ENCODE measurements at regions not wholly inside any gene's neighbourhood (a gene's known extent, or its start where the extent isn't known, plus 50 kb on each side); places are given as distances from the start of the nearest gene placed in this dataset.
"Not testable (repeated sequence)": the region's sequence is repeated elsewhere in the genome, so short reads cannot be mapped to it uniquely, and the experiment has no call there.

- no peak for DNase-seq
These were observed 50.2 kb upstream of the PLET1 start for GRCh38 chr11:112310848-112311247.

DNA sequence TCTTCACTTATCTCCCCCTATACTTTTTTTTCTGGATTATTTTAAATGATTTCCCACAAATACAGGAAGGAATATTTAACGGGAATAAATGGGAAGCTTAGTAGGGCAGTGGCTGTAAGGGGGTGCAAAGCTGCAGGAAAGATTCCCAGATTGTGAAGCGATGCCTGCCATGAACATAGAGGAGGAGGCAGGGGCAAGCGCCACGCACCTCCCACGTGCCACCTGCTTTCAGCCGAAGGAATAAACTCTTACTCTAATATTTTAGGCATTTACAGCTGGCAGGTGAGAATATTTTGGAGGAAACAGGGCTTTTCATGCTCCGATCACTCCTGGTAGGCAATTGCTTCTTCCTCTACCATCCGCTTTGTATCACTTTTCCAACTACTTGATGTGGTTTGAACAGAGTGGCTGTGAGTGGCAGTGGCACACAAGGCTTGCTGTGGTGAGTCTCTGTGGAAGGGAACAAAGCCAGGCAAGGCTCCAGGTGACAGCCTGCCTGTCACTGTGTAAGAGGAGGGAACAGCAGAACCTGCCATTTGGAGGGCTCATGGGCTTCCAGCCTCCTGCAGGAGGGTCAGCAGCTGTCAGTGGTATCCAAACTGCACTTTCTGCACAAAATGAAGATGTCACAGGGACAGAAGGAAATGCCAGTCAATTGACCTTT is 54.5 kb upstream of the PLET1 start:
- no peak for DNase-seq

- DNase-seq, result no peak
These were observed 55.4 kb upstream of the PLET1 start for GRCh38 chr11:112315861-112316739.

GRCh38 chr11:112316971-112317370 is 56.3 kb upstream of the PLET1 start:
- no peak for DNase-seq

GRCh38 chr11:112318184-112318591 is 57.5 kb upstream of the PLET1 start:
- peak; percentile 20 to 56 (median 37) for DNase-seq

GRCh38 chr11:112318661-112319060 is 58.0 kb upstream of the PLET1 start:
- no peak for DNase-seq

DNA sequence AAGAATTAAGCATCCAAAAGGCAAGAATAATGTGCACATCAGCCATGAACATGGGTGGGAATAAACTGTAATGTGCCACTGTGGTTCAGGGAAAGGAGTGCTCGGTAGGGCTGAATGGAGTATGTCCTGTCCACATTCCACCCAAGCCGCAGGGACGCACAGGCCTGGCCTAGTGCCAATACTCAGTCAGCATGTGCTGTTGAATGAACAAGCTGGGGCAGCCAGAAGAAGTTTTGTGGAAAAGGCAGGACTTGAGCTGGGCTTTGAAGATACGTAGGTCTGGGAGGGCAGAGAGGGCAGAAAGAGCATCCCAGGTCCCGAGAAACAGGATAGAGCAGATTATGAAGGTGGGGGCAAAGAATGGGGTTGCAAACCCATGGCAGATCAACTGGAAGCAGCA is 60.0 kb upstream of the PLET1 start:
- DNase-seq, result no peak

- peak; percentile 24 to 41 (median 36) for DNase-seq
These were observed 61.0 kb upstream of the PLET1 start for GRCh38 chr11:112321501-112322172.

GRCh38 chr11:112322173-112322790 is 61.6 kb upstream of the PLET1 start:
- DNase-seq, result no peak

DNA sequence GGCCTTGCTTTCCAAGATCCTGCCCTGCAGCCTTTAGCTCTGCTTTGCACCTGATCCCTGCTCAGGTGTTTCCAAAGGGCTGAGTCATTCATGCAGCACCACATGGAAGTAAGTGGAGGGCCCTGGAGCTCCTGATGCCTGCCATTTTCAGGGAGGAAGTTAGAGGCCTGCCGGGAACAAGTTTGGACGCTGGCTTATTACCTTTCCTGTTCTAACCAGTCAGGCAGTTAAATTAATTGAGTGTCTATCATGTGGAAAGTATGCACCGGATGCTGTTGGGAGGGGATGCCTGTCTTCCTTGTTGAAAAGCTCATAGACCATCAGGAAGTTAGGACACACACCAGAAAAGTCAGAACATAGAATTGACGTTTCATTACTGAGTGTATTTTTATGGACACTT is 73.7 kb upstream of the PLET1 start:
- DNase-seq, result no peak

- no peak for DNase-seq
These were observed 75.8 kb upstream of the PLET1 start for GRCh38 chr11:112336356-112336886.

- no peak for DNase-seq
These were observed 78.9 kb upstream of the PLET1 start for GRCh38 chr11:112339566-112339965.

DNA sequence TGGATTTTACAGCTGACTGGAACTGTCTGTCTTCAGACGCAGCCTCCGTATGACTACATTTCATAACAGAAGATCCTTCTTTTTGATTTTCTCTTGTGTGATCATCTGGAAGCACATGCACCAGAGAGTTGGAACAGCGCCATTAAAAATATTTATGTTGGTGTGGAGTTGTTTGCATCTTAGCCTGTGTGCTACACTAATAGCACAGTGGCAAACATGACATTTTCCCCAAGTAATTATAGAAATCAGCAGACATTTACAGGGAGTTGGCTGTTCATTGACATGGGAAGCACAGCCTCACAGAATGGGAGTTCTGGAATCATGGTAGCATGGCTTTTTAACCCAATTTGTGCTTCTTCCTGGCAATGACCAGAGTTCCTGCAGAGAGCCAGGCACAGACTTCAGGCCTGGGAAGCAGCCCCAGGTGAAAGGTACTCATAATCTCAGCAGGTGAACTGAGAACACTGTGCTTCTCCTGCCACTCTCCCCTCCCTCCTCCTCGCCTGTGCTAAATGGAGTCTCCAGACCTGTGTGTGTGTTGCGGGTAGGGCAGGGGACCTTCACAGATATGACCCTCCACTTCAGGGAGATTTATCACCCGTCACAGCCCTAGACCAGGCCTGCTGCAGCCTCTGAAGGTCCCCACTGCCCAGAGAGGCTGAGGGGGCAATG is 82.8 kb upstream of the PLET1 start:
- DNase-seq, result no peak

DNA sequence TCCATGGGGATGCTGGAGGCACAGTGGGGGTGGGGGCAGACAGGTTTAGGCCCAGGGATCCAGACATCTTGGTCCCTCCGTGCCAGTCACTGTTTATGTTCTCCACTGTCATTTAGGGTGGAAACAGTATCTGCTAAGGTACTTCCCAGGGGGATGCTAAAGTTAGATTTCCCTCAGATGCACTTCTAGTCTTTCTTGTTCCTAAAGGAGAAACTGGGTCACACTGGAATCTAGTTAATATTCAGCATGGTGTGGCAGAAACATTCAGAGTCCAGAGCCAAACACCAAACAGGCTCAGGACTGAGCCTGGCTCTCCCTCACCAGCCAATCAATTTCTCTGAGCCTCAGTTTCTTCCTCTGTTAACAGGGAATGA is 83.4 kb upstream of the PLET1 start:
- DNase-seq, result no peak

GRCh38 chr11:112345166-112345565 is 84.5 kb upstream of the PLET1 start:
- no peak for DNase-seq

DNA sequence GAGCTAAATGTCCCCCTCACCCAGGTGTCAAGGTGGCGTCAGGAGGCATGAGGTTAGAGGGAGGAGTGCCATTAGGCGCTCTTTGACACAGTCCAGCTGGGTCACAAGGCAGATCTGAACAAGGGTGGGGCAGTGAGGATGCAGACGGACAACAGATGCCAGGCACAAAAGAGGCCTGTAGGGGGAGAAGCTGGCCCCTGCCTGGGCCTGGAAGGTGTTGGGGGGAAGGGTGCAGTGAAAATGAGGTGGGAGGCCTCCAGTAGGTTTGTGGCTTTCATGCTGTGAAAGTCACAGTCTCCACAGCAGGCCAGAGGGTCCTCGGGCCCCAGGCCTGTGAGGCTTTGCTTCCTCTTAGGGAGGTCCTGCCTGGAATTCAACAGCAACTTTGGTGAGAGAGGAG is 85.0 kb upstream of the PLET1 start:
- DNase-seq, result no peak

GRCh38 chr11:112346586-112346985 is 85.9 kb upstream of the PLET1 start:
- DNase-seq, result no peak

DNA sequence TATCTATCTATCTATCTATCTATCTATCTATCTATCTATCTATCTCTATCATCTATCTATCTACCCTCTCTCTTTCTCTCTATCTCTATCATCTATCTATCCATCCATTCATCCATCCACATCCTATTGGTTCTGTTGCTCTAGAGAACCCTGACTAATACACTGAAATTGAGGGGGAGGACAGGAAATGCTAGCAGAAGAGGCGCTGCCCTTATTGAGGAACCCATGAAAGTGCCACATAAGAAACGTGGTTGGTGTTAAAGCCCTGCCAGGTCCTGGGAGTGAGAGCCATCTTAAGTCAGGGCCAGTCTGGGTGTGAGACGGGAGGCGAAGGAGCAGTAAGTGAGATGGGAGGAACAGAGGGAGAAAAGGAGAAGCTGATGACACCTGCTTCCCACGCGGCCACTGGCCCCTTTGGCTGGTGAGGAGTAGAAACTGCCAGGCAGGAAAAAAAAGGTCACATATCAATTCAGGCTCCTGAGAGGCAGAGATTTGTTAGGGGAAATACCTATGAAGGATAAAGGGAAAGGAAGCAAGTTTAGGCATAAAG is 87.9 kb upstream of the PLET1 start:
- DNase-seq, result peak in 1 of 3 donors; percentile 2

DNA sequence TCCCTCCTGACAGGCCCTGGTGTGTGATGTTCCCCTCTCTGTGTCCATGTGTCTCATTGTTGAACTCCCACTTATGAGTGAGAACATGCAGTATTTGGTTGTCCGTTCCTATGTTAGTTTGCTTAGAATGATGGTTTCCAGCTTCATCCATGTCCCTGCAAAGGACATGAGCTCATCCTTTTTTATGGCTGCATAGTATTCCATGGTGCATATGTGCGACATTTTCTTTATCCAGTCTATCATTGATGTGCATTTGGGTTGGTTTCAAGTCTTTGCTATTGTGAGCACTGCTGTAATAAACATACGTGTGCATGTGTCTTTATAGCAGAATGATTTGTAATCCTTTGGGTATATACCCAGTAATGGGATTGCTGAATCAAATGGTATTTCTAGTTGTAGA is 90.8 kb upstream of the PLET1 start:
- DNase-seq, result not testable (repeated sequence)

DNA sequence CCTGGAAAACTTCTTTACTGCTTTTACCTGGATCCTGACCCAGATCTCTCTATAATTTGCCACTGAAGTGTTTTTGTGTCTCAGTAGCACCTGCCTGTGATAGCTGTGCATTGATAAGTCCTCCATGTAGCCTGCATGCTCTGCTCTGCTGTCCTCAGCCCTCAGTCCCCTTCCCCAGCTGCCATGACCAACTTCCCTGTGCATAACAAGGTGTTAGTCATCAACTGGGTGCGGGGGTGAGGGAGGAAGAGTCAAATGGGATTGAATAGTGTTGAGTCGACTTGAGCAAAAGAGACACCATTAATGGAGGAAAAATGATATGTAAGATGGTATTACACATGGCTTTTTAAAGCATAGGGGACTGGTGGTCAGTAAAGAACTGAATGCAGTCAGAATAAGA is 92.2 kb upstream of the PLET1 start:
- DNase-seq, result peak; percentile 11 to 31 (median 26)

DNA sequence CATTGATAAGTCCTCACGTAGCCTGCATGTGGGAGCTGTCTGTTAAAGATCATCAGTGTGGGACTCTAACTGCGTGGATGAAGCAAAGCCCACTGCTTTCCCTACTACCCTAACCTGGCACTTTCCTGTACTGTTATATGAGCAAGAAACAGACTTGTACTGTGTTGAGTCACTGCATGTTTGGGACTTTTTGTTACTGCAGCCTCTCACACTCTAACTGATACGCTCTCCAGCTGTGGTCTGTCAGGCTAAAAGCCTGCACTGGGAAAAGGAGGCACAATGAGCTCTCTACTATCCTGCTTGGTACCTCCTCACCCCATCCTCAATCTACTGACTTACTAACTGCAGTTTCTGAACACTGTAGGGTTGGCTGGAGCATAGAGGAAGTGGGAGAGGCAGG is 93.7 kb upstream of the PLET1 start:
- DNase-seq, result no peak

DNA sequence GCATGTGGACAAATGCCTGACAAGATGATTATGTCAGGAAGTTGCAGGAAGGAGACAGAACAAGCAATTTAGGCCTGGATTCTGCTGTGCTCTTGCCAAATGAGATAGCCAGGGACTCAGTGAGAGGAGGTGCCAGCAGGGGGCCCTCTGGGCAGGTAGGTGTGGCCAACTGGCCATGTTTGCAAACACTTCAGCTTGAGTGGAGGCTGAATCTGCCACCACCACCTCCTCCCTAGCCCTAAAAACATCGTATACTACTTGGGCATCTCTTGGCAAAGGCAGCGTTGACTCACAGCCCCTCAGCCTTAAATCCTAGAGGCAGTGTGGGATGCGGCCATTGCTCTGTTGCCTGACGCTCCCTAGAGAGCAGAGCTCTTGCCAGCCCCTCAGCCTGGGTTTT is 95.1 kb upstream of the PLET1 start:
- DNase-seq, result peak in 2 of 3 donors; percentile 11 to 28
